Transverse colon (tissue), 4 donors: ENCODE measurements at regions not wholly inside any gene's neighbourhood (a gene's known extent, or its start where the extent isn't known, plus 50 kb on each side); places are given as distances from the start of the nearest gene placed in this dataset.

Experiments used
- DNase-seq: peaks from one replicate; pipeline ENCODE4 v3.0.0-alpha.2; 2019
- H3K27ac ChIP-seq, 4 donors: fragments of 200-600 bp; sonication (generic); 2 replicates each; pipeline ENCODE4 v1.5.1; 2016 to 2018; ENCODE audit warnings: inconsistent platforms in 4 of 4
- H3K27me3 ChIP-seq: fragments of 200-600 bp; sonication (generic); 2 replicates; pipeline ENCODE4 v1.5.1; 2017; ENCODE audit warnings: inconsistent platforms
- H3K36me3 ChIP-seq, 4 donors: fragments of 200-600 bp; sonication (generic); 2 replicates each; pipeline ENCODE4 v1.5.1; 2017 to 2019; ENCODE audit warnings: inconsistent platforms in 4 of 4
- H3K4me1 ChIP-seq, 4 donors: fragments of 200-600 bp; sonication (generic); 2 replicates each; pipeline ENCODE4 v1.5.1; 2017 to 2020; ENCODE audit warnings: inconsistent platforms in 4 of 4
- H3K4me3 ChIP-seq, 4 donors: fragments of 200-600 bp; sonication (generic); 1 replicate in 1 of 4; 2 replicates in 3 of 4; pipeline versions ENCODE4 v1.5.1 to v1.6.1; 2017 to 2019; ENCODE audit warnings: inconsistent platforms in 4 of 4
- H3K9me3 ChIP-seq, 2 donors: fragments of 200-600 bp; sonication (generic); 2 replicates each; pipeline ENCODE4 v1.5.1; 2017 to 2019; ENCODE audit warnings: inconsistent platforms in 2 of 2
- EP300 ChIP-seq: sonication (generic); formaldehyde crosslinking; IDR thresholded peaks from one replicate; pipeline ENCODE4 v1.6.1; 2017; ENCODE audit warnings: antibody characterized with exemption, low read depth
- POLR2A ChIP-seq: fragments of 450-650 bp; IDR thresholded peaks from one replicate; pipeline ENCODE4 v1.6.1; 2016; ENCODE audit warnings: antibody characterized with exemption, mild to moderate bottlenecking, moderate library complexity
- POLR2AphosphoS5 ChIP-seq, 3 donors: sonication (generic); formaldehyde crosslinking; IDR thresholded peaks; one replicate each; pipeline ENCODE4 v1.6.1; 2016; ENCODE audit warnings: antibody characterized with exemption in 3 of 3
- WGBS, 2 donors: methylation state at CpG; one replicate each; pipeline ENCODE4 v1.1.5; 2018; ENCODE audit warnings: low coverage in 1 of 2; 5-methylcytosine and 5-hydroxymethylcytosine counted together
- in situ Hi-C, 4 donors: fragments of 200-750 bp; cut with MboI; loops; one replicate each; pipeline versions ENCODE4 v1.15.0 to v1.15.1; 2017; ENCODE audit warnings: low sequenced_read_pairs in 3 of 4, low pct_ligation_motif_present in 1 of 4, low pct_unique_long_range_greater_than_20kb in 1 of 4
- intact Hi-C: fragments of 100-400 bp; cut with DNase I; formaldehyde crosslinking; loops from one replicate; pipeline ENCODE4 v1.15.1; 2023; ENCODE audit warnings: low total_unique reads
- TF ChIP-seq, protein P1 (sequence below), 5 experiments: fragments of 200-600 bp in 3 of 5; fragments of 450-650 bp in 2 of 5; sonication (generic) in 3 of 5; IDR thresholded peaks; 1 replicate in 2 of 5; 2 replicates in 3 of 5; pipeline ENCODE4 v1.5.1; 2016 to 2017; ENCODE audit warnings: antibody characterized with exemption in 5 of 5, inconsistent platforms in 3 of 5, mild to moderate bottlenecking in 2 of 5, moderate library complexity in 1 of 5

DNA sequence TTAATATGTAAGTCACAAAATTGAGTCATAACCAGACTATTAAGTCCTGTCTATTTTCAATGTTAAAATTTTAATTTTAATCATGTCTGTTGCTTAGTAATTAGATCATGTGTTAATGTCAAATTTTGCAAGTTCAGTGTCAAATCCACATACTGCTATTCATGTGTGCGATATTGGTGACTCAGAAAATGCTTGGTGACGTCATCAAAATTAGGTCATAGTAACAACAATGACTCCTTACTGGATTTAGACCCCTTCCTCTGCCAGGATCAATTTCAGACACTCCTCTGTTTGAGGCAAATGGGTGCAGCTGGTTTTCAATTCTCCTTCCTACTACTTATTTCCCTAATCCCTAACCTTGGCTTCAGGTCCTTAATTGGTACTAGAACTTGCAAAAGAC lies 1394.3 kb upstream of the SLC10A2 start:
- Histone ChIP-seq H3K9me3 (no peaks in the 10 kb centered on the region), H3K4me1 (no peaks in the 10 kb centered on the region), H3K27ac (no peak overlapping the region), H3K36me3 (no peaks in the 10 kb centered on the region), H3K27me3 (no peaks in the 10 kb centered on the region), H3K4me3 (no peak overlapping the region)
- 73 to 80% methylated on average over 2 of the region's 2 CpGs for WGBS, 2 donors
- in situ Hi-C loops: no loop called here
- DNase-seq: no peak
- intact Hi-C loops: no loop called here
- TF ChIP-seq POLR2AphosphoS5 (IDR thresholded peaks at IDR 0.05) (no peak), POLR2A (no peak), EP300 (no peak)
- TF ChIP-seq, protein P1, sequence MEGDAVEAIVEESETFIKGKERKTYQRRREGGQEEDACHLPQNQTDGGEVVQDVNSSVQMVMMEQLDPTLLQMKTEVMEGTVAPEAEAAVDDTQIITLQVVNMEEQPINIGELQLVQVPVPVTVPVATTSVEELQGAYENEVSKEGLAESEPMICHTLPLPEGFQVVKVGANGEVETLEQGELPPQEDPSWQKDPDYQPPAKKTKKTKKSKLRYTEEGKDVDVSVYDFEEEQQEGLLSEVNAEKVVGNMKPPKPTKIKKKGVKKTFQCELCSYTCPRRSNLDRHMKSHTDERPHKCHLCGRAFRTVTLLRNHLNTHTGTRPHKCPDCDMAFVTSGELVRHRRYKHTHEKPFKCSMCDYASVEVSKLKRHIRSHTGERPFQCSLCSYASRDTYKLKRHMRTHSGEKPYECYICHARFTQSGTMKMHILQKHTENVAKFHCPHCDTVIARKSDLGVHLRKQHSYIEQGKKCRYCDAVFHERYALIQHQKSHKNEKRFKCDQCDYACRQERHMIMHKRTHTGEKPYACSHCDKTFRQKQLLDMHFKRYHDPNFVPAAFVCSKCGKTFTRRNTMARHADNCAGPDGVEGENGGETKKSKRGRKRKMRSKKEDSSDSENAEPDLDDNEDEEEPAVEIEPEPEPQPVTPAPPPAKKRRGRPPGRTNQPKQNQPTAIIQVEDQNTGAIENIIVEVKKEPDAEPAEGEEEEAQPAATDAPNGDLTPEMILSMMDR (IDR thresholded peaks at IDR 0.05): no peak

DNA sequence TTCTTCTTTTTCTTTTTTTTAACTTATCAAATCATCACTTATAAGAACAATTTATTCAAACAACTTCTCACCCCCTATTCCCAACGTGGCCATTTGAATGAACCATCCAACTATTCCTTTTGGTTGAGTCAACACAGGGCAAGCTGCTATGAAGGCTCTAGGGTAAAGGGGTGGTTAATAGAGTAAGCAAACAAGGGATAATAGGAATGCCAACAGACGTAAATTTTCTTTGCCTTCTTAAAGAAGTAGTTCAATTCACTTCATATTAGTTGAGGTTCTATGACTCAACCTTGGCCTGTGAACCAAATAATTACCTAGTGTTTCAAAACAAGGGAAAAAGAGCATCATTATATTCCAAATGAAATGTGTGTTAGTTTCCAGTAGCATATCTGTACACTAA lies 1383.8 kb upstream of the SLC10A2 start:
- no peaks in the 10 kb centered on the region for H3K36me3 ChIP-seq
- in situ Hi-C loops (no loop called here), intact Hi-C loops (loop anchor here (5.0 kb wide), 1 partner anchor 1422 kb away; no protein-coding TSS in a partner anchor)
- no peaks in the 10 kb centered on the region for H3K27me3 ChIP-seq
- WGBS, 2 donors: 42 to 49% methylated on average over 2 of the region's 2 CpGs
- no peaks in the 10 kb centered on the region for H3K9me3 ChIP-seq
- H3K4me1 ChIP-seq: no peaks in the 10 kb centered on the region
- no peak overlapping the region for H3K4me3 ChIP-seq
- no peak for DNase-seq
- H3K27ac ChIP-seq: no peak overlapping the region
- TF ChIP-seq POLR2A (no peak), EP300 (no peak), POLR2AphosphoS5 (IDR thresholded peaks at IDR 0.05) (no peak)
- TF ChIP-seq, protein P1 (IDR thresholded peaks at IDR 0.05): no peak

DNA sequence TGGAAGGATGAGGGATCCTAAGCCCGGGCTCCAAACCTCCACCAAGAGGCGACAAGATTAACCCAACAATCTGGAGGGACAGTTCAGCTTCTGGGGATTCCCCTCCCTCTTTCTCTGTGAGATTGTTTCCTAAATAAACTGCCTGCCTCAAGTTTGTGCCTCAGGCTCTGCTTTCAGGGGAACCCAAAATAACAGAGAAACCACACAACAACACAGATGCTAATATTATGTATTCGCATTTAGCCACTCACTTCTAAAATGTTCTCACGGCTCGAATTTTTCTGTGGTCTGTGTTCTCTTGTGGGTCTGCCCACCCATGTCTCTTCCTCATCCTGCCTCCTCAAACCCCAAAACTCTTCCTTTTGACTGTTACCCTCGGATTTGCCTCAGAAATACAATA lies 1381.1 kb upstream of the SLC10A2 start:
- H3K36me3 ChIP-seq: no peaks in the 10 kb centered on the region
- H3K4me1 ChIP-seq: no peaks in the 10 kb centered on the region
- intact Hi-C loops (no loop called here), in situ Hi-C loops (no loop called here)
- DNase-seq: no peak
- 70 to 77% methylated on average over 5 to 6 of the region's 6 CpGs for WGBS, 2 donors
- TF ChIP-seq POLR2A (no peak), EP300 (no peak)
- H3K27me3 ChIP-seq: no peaks in the 10 kb centered on the region
- no peaks in the 10 kb centered on the region for H3K9me3 ChIP-seq
- no peak overlapping the region for H3K4me3 ChIP-seq
- H3K27ac ChIP-seq: no peak overlapping the region

DNA sequence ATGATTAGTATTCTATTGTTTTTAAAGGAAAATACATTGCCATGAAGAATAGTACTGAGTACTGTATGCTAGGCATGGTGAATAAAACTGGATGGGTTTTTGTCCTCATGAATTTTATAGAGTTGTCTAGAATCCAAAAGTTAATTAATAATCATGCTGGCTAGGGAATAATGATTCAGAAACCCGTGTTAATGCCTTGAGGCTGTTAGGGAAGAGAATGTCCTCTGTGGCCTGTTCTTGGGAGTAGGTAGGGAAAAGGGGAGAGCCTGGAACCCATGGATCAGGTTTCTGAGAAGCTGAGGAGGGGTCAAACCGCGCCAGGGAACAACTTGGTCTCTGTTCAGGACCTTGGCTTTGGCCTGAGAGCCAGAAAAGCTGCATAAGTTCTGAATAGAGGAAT lies 1376.3 kb upstream of the SLC10A2 start:
- no peaks in the 10 kb centered on the region for H3K4me1 ChIP-seq
- intact Hi-C loops (no loop called here), in situ Hi-C loops (no loop called here)
- H3K27me3 ChIP-seq: no peaks in the 10 kb centered on the region
- TF ChIP-seq, protein P1 (IDR thresholded peaks at IDR 0.05): no peak
- no peak for TF ChIP-seq POLR2AphosphoS5 (IDR thresholded peaks at IDR 0.05)
- TF ChIP-seq POLR2A: no peak
- no peaks in the 10 kb centered on the region for H3K9me3 ChIP-seq
- no peak overlapping the region for H3K4me3 ChIP-seq
- 50 to 53% methylated on average over 2 to 3 of the region's 3 CpGs for WGBS, 2 donors
- no peak overlapping the region for H3K27ac ChIP-seq
- no peaks in the 10 kb centered on the region for H3K36me3 ChIP-seq
- DNase-seq: no peak

DNA sequence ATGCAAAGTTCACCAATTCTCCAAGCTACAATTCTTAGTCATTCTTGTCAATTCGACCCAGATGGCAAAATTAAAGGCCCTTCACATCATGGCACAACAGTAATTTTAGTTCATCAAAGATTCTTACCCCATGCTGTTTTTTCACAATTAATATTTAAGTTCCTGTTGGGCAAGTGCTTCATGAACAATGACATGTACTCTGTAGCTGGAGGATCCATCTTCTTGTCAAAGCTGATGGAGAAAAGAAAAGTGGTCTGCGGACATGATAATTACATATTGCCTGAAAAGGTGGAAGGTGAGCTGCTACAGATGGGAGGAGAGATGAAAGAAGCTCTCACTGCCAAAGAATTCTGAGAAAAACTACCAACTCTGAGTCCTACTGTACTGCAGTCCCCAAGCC lies 1370.3 kb upstream of the SLC10A2 start:
- no peaks in the 10 kb centered on the region for H3K9me3 ChIP-seq
- 60 to 69% methylated on average over 2 of the region's 2 CpGs for WGBS, 2 donors
- H3K27me3 ChIP-seq: no peaks in the 10 kb centered on the region
- intact Hi-C loops (no loop called here), in situ Hi-C loops (no loop called here)
- DNase-seq: no peak
- no peak overlapping the region for H3K4me3 ChIP-seq
- TF ChIP-seq POLR2AphosphoS5 (IDR thresholded peaks at IDR 0.05): no peak
- H3K4me1 ChIP-seq: no peaks in the 10 kb centered on the region
- H3K27ac ChIP-seq: no peak overlapping the region
- H3K36me3 ChIP-seq: no peaks in the 10 kb centered on the region
